ENCODE measurements at regions not wholly inside any gene's neighbourhood (a gene's known extent, or its start where the extent isn't known, plus 50 kb on each side); places are given as distances from the start of the nearest gene placed in this dataset.

DNA sequence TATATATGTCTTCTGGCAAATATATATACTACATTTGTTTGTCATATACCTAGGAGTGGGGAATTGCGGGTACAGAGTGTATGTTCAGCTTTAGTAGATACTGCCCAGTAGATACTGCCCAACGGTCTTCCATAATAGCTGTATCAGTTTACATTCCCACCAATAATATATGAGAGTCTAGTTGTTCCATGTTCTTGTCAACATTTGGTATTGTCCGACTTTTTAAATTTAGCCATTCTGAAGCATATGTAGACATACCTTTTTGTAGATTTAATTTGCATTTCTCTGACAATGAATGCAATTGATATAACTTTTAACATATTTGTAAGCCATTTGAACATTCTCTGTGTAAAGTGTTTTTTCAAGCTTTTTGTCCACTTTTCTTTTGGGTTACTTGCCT is 99.0 kb upstream of the HIVEP3 start:
- H3K4me3 ChIP-seq (ENCODE audit: low read depth, low read length, poor library complexity, severe bottlenecking), result no peak overlapping the region
- no peaks in the 10 kb centered on the region for H3K36me3 ChIP-seq (ENCODE audit: insufficient read depth, low read length, poor library complexity, severe bottlenecking)
- H3K27me3 ChIP-seq (replicated peaks; ENCODE audit: insufficient read depth, low read depth, low read length, poor library complexity), result peaks cover 20% of the 10 kb centered on the region
- BruUV-seq (replicated peaks), result no TSS peak
- POLR2A ChIA-PET (ENCODE audit: low non-redundant PET), result no interaction called here
- no peak for TF ChIP-seq EZH2 (IDR thresholded peaks at IDR 0.05; ENCODE audit: borderline replicate concordance, low read depth, low read length, poor library complexity, severe bottlenecking)
- TF ChIP-seq, protein P1, sequence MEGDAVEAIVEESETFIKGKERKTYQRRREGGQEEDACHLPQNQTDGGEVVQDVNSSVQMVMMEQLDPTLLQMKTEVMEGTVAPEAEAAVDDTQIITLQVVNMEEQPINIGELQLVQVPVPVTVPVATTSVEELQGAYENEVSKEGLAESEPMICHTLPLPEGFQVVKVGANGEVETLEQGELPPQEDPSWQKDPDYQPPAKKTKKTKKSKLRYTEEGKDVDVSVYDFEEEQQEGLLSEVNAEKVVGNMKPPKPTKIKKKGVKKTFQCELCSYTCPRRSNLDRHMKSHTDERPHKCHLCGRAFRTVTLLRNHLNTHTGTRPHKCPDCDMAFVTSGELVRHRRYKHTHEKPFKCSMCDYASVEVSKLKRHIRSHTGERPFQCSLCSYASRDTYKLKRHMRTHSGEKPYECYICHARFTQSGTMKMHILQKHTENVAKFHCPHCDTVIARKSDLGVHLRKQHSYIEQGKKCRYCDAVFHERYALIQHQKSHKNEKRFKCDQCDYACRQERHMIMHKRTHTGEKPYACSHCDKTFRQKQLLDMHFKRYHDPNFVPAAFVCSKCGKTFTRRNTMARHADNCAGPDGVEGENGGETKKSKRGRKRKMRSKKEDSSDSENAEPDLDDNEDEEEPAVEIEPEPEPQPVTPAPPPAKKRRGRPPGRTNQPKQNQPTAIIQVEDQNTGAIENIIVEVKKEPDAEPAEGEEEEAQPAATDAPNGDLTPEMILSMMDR (conservative IDR thresholded peaks at IDR 0.05; ENCODE audit: low read depth, low read length), result no peak
- no peak overlapping the region for H3K27ac ChIP-seq (ENCODE audit: low read depth, low read length, poor library complexity, severe bottlenecking)
- H3K4me1 ChIP-seq (ENCODE audit: insufficient read depth, low read length, poor library complexity, severe bottlenecking), result peaks cover 5% of the 10 kb centered on the region
- no peak for DNase-seq (ENCODE audit: low spot score)
- CTCF ChIA-PET, result no interaction called here
- intact Hi-C loops (cut with micrococcal nuclease; ENCODE audit: unreplicated experiment), result no loop called here
- H3K9me3 ChIP-seq (ENCODE audit: low read depth, low read length, poor library complexity, severe bottlenecking), result no peaks in the 10 kb centered on the region

DNA sequence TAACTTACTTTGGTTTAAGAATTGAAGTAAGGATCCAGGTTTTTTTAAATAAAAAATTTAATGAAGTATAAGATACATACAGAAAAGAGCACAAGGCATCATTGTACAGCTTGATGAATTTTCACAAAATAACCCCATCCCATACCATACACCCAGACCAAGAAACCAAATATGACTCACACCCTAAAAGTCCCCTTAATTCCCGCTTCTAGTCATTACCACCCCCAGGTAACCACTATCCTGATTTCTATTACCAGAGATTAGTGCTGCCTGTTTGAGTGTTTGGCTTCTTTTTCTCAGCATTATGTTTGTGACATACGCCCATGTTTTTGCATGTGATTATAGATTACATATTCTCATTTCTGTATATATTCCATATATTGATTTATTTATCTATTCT is 98.5 kb upstream of the HIVEP3 start:
- H3K4me3 ChIP-seq (ENCODE audit: low read depth, low read length, poor library complexity, severe bottlenecking), result no peak overlapping the region
- no TSS peak for BruUV-seq (replicated peaks)
- H3K27me3 ChIP-seq (replicated peaks; ENCODE audit: insufficient read depth, low read depth, low read length, poor library complexity), result peaks cover 15% of the 10 kb centered on the region
- H3K9me3 ChIP-seq (ENCODE audit: low read depth, low read length, poor library complexity, severe bottlenecking), result no peaks in the 10 kb centered on the region
- TF ChIP-seq, protein P1 (conservative IDR thresholded peaks at IDR 0.05; ENCODE audit: low read depth, low read length), result no peak
- TF ChIP-seq EZH2 (IDR thresholded peaks at IDR 0.05; ENCODE audit: borderline replicate concordance, low read depth, low read length, poor library complexity, severe bottlenecking), result no peak
- intact Hi-C loops (cut with micrococcal nuclease; ENCODE audit: unreplicated experiment), result no loop called here
- no peak for DNase-seq (ENCODE audit: low spot score)
- H3K36me3 ChIP-seq (ENCODE audit: insufficient read depth, low read length, poor library complexity, severe bottlenecking), result no peaks in the 10 kb centered on the region
- H3K4me1 ChIP-seq (ENCODE audit: insufficient read depth, low read length, poor library complexity, severe bottlenecking), result peaks cover 5% of the 10 kb centered on the region
- H3K27ac ChIP-seq (ENCODE audit: low read depth, low read length, poor library complexity, severe bottlenecking), result no peak overlapping the region
- CTCF ChIA-PET, result no interaction called here
- POLR2A ChIA-PET (ENCODE audit: low non-redundant PET), result no interaction called here

DNA sequence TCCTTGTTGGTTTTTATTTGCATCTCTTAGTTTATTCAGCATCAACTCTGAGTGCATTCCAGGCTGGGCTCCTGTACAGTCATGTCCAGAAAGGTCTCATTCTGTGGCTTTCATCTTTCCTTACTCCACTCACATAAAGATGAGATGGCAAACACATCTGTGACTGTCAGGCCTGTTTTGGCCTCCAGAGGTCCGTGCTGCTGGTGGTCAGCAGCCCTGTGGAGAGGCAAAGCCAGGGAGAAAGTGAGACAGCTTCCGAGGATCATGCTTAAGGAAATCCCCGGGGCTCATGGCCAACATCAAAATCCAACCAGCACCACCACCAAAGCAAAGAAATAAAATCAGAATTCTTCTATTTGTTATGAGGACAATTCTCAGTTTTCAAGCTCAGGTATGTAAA is 96.1 kb upstream of the HIVEP3 start:
- ChIA-PET POLR2A (ENCODE audit: low non-redundant PET) (no interaction called here), CTCF (no interaction called here)
- peaks cover 5% of the 10 kb centered on the region for H3K4me1 ChIP-seq (ENCODE audit: insufficient read depth, low read length, poor library complexity, severe bottlenecking)
- H3K27me3 ChIP-seq (replicated peaks; ENCODE audit: insufficient read depth, low read depth, low read length, poor library complexity), result peaks cover 4% of the 10 kb centered on the region
- BruUV-seq (replicated peaks), result no TSS peak
- H3K9me3 ChIP-seq (ENCODE audit: low read depth, low read length, poor library complexity, severe bottlenecking), result no peaks in the 10 kb centered on the region
- no peak for DNase-seq (ENCODE audit: low spot score)
- TF ChIP-seq, protein P1 (conservative IDR thresholded peaks at IDR 0.05; ENCODE audit: low read depth, low read length), result no peak
- TF ChIP-seq EZH2 (IDR thresholded peaks at IDR 0.05; ENCODE audit: borderline replicate concordance, low read depth, low read length, poor library complexity, severe bottlenecking), result no peak
- intact Hi-C loops (cut with micrococcal nuclease; ENCODE audit: unreplicated experiment), result no loop called here
- H3K27ac ChIP-seq (ENCODE audit: low read depth, low read length, poor library complexity, severe bottlenecking), result no peak overlapping the region
- H3K4me3 ChIP-seq (ENCODE audit: low read depth, low read length, poor library complexity, severe bottlenecking), result no peak overlapping the region
- H3K36me3 ChIP-seq (ENCODE audit: insufficient read depth, low read length, poor library complexity, severe bottlenecking), result no peaks in the 10 kb centered on the region
